ENCODE measurements at regions not wholly inside any gene's neighbourhood (a gene's known extent, or its start where the extent isn't known, plus 50 kb on each side); places are given as distances from the start of the nearest gene placed in this dataset.

DNA sequence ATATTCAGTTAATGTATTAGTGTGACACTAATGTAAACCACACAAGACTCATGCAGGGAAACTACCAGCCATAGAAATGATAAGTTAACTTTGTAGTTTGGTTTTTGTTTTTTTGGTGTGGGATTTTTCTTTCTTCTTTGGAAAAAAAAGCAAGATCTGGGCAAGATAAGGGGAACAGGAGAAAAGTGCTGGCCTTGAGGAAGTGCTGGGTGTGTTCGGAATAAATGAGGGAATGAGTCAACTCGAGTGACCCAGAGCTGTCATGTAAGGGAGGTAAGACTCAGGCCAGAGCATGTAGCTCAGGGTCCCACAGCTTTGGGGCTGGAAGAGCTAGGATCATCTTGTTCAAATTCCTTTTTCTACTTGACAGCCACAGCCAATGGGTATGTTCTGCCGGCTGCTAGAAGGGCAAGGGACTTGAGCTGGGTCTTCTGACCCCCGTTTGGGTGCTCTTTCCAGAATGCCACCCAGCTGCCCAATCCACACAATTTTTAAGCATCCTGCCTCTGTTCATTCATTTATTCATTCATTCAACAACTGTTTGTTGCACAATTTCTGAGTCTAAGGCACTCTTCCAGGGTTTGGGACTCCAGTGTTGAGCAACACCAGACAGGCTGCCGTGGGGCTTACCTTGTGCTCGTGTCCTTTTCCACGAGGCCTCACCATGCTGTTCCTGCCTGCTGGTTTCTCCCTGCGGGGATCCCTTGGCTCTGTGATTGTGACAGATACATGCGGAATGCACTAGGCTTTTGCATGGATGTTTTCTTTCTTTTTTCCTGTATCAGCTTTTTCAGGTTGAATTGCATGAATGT, 54.5 kb downstream of the CLDN34 start:
- DNase-seq, result no peak

DNA sequence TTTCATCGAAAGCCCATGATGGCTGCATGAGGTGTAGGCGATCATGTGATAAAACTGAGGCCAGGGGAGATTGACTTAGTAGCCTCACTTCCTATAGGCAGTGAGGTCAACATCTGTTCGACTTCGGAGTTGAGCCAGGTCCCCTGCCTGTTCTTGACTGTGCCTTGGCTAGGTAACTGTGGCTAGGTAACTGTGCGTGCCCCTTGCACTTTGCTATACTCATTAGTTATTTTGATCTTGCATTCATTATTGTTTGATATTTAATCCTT, 55.0 kb downstream of the CLDN34 start:
- DNase-seq, result no peak

DNA sequence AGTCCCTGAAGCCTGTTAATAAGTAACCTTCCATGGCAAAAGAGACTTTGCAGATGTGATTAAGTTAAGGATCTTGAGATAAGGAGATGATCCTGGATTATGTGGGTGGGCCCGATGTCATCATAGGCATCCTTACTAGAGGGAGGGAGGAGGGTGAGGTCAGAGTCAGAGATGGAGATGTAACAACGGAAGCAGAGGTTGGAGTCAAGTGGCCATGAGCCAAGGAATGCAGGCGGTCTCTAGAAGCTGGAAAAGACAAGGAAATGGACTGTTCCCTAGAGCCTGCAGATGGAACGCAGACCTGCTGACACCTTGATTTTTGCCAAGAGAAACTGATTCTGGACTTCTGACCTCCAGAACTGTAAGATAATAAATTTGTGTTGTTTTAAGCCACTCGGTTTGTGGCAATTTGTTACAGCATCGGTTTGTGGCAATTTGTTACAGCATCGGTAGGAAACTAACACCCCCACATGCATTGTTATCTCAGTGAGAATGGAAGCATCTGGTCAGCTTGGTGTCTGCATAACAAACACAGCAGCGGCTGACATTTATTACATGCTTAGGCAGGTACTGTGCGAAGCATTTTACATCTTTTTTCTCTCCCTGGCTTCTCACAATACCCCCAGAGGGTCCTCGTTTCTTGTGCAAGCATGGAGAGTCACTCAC, 55.6 kb downstream of the CLDN34 start:
- DNase-seq, result no peak

DNA sequence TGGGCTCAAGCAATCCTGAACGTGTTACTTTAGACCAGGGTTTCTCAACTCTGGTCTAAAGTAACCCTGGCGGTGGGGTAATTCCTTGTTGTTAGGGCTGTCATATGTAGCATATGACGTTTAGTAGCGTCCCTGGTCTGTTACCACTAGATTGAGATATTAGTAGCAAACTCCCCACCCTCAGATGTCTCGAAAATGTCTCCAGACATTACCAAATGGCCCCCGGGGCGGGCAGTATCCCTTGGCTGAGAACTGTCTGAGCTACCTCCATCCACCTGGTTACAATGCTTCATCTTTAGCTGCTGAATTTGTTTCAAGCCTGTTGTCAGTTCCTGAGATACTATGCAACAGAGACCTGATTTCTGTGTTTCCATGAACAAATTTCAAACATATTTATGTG, 56.7 kb downstream of the CLDN34 start:
- no peak for DNase-seq

DNA sequence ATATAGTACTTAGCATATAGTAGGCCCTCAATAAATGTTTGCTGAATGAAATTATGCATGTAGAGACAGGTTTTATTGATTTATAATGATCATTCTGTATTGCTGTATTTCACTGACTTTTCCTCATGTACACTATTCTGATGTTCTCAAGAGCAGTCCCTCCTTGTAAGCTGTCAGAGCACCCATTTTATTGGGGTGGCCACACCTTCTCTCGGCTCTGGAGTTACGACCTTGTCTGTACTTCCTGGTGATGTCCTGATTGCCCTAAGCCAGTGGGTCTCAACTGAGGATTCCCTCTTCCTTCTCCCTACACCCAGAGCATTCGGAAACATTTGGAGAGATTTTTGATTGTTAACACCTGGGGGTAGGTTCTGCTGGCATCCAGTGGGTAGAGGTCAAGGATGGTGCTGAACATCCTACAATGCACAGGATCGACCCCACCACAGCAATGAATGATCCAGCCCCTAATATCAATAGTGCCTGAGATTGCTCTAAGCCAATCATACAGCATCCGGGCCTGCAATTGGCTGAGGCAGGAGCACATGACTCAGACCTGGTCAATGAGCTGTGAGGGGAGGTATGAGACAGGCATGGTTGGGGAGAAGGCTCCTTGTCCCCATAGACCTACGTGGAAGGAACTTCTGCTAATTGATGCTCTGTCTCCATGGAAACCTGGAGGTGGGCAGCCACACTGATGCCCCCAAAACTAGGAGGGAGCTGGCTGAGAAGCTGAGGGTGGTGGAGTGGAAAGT, 58.8 kb downstream of the CLDN34 start:
- no peak for DNase-seq

- DNase-seq, result no peak
Measured at GRCh38 chrX:10028283-10029104, 61.3 kb downstream of the CLDN34 start.

- no peak for DNase-seq
Measured at GRCh38 chrX:10030570-10030969, 63.4 kb downstream of the CLDN34 start.

DNA sequence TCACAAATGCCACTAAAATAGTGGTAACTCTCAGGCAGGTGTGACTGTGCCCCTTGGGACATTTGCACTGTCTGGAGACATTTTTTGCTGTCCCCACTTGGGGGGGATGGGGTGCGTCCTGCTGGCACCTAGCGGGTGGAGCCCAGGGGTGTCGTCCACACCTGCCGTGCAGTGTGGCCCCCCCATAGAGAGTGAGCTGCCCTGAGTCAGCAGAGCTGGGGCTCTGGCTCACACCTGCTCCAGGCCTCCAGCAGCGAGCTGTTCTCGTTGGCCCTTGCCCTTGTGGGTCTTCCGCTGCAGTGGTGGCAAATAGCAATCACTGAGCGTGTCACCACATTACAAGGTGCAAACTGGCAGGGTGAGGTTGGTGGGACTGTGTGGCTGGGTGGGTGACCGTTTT, 64.6 kb downstream of the CLDN34 start:
- DNase-seq, result no peak

DNA sequence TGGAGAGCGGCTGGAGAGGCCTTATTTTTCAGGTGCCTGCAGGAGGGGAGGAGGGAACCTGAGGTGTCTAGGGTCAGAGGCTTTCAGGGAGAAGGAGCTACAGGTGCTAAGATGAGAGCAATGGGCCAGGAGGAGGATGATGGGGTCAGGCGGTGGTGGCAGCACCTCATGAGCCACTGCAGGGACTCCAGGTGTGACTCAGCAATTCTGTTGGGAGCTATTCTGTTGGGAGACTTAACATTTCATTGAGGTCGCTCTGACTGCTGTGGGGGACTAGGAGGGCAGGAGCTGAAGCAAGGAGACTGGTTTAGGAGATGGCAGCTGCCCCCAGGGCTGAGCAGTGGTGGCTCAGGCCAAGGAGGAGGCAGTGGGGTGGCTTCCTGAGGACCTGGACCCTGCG, 65.0 kb downstream of the CLDN34 start:
- no peak for DNase-seq

DNA sequence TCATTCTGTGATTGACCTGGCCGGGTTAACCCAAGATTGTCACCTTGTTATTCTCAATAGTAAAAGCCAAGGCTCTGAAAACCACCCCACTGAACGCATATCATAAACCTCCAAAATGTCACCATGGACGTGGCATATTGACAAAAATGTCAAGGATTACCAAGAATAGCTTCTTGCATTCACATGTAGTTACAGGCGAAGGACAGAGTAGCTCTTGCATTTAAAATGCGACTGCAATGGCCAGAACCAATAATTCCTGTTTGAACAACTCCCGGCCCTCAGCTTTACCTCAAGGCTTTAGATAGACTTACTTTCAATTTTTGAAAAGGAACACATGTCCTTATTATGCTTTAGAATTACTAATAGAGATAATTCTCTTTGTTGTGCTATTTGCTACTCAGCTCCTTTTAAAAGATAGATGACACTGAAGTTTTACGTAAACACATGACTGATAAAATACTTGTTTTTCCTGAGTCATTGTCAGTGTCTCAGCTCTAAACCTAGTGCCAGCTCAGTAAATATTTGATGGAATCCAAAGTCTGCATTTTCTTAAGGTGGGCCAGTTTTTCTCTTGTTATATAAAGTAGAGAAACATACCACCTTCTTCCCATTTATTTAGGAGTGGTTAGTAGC, 66.3 kb downstream of the CLDN34 start:
- no peak for DNase-seq

GRCh38 chrX:10034740-10035260, 67.6 kb downstream of the CLDN34 start:
- no peak for DNase-seq

DNA sequence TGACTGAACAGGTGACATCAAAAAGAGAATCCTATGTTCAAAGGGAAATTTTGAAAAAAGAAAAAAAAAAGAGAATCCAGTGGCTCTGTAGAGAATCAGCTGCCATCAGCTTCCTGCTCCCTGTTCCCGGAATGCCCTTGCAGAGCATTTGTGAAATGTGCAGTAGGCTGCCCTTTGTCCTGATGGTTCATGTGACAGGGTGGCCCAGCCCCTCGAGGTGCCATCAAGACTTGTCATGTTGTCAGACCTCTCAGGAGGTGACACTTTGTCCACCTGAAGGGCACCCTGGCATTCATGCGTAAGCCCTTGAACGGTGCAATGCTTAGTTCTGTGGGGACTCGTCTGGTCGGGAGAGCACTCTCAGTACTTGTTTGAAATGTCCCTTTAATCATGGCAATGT, 71.4 kb downstream of the CLDN34 start:
- no peak for DNase-seq

DNA sequence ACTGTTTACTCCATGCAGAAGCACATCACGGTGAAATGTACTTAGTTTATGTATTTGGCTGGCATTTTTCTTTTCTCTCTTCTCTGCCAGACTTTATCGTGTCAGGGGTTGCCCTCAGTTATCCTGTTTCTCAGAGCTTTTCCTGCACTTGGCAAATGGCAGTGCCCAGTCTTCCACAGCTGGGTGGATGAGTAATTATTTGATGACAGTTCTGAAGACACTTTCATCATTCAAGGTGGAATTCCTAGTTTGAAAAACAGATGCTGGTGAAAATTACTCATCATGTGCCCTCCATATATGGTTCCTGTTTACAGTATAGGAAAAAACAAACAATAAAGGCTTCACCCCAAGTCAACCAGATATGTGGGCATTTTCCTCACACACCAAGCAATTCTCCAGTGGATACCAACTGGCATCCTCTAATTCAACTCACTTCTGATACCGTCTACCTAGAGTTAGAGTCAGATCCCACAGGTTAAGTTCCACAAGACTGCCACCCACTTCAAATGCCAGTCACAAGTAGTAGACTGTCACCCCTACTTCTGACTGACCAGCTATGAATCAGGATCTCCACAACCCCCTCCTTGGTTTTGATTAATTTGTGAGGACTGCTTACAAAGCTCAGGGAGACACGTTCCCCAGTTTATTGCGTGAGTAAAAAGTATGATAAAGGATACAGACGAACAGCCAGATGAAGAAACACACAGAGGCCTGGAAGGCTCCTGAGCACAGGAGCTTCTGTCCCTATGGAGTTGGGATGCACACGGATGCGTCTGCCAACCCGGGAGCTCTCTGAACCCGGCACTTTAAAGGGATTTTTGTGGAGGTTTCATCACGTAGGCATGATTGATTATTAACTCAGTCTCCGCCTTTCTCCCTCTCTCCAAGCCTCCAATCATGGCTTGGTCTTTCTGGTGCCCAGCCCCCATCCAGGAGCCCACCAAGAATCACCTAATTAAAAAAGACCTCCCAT, 72.9 kb downstream of the CLDN34 start:
- DNase-seq, result no peak

DNA sequence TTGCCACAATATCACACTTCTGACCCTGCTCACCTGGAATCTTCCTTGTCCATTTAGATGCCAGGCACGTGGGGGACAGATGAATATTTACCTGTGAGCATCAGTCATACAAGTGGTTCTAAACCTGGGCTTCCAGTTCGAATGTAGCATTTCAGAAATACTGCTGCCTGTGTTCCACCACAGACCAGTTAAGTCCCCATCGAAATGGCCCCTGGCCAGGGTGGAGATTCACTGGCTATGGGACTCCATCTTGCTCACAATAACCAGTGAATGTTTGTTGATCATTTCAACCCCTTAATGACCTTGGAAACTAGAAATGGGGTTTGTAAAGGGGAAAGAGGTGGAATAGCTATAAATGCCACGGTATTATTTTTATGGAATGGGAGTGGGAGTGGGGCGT, 73.8 kb downstream of the CLDN34 start:
- DNase-seq, result no peak

DNA sequence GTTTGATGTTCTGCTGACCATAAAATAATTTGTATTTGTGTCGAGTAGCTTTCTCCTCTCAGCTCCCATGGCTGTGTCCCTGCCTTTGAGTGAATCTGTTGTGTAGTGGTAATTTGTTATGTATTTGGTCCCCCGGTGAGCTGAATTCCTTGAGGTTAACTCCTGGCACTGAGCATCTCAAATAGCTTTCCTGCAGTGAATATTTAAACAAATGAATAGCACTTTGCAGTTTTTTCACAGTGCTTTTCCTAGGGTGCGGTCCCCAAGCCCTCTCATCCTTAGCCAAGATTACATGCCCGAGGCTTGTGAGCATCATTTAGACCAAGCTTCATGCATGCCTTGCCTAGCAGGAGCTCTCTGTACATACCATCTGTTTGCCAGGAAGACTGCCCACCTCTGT, 74.2 kb downstream of the CLDN34 start:
- DNase-seq, result no peak

- no peak for DNase-seq
Measured at GRCh38 chrX:10042055-10042454, 74.9 kb downstream of the CLDN34 start.

DNA sequence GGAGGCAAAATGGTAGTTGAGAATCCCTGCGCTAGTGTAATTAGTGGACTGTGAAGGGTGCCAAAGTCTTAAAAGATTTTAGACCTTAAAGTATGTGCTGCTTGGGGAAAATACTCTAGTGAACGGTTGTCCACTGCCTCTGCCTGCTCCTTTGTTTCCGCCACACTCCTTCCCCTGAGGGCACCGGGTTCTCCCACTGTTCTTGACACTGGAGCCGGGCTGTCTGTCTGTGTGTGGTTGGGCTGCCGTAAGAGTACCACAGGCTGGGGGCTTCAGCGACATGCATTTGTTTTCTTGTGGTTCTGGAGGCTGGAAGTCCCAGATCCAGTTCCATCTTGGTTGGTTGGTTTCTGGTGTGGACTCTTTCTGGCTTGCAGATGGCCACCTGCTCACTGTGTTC, 76.2 kb downstream of the CLDN34 start:
- DNase-seq, result no peak

GRCh38 chrX:10044021-10044420, 76.9 kb downstream of the CLDN34 start:
- DNase-seq, result no peak

DNA sequence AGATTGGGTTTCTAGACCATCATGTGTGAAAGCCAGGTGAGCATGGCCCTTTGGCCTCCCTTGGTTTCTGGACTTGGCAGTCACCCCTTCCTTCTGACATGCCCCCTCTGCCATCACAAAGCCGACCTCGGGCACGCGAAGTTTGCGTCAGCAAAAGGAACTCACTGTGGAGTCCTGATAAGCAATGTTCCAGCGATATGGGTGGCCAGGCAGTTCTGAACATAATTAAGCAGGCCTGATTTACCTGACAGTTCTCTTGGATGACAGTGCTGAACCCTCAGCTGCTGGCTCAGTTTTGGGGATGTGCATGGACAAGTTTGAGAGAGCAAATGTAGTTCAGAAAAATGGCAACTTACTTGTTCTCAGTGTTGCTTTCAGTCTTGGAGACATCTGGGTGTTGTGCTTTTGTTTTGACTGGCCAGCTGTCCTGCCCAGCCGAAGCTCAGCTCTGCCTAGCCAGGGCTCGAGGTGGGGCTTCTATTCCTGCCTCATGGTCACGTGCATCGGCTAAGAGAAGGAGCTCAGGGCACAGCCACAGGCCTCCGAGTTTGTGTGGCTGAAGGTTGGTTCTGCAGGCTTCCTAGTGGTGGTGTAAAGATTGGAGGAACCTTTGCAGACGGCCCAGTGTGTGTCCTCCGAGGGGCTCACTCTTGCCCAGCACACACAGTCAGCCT, 78.3 kb downstream of the CLDN34 start:
- no peak for DNase-seq

DNA sequence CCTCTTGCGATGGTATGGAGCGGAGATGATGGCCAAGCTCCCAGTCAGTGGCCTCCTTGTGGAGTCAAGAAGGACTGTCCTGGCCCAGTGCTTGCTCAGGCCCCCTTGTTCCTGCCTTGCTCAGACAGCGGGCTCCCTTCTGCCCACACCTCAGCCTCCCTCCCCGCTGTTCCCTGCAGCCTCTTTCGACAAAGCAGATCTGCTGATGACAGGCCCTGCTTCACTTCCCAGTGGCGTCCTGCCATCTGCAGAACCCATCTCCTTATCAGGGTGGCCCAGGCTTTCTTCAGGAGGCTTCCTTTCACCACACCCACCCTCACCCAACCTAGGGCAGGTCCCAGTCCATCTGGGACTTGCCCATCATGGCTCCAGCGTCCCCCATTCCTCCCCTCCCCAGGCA, 80.0 kb downstream of the CLDN34 start:
- no peak for DNase-seq

All from right lung (tissue), 2 donors.